ENCODE measurements at regions not wholly inside any gene's neighbourhood (a gene's known extent, or its start where the extent isn't known, plus 50 kb on each side); places are given as distances from the start of the nearest gene placed in this dataset.

- Histone ChIP-seq H3K9me3 (ENCODE audit: control insufficient read depth, low read length) (no peaks in the 10 kb centered on the region), H3K27me3 (replicated peaks; ENCODE audit: control insufficient read depth, insufficient read depth, low read length, poor library complexity, severe bottlenecking) (no peaks in the 10 kb centered on the region), H3K4me3 (ENCODE audit: insufficient read depth, low read depth, low read length, poor library complexity, severe bottlenecking) (no peak overlapping the region), H3K36me3 (ENCODE audit: control insufficient read depth, insufficient read depth, low read length) (no peaks in the 10 kb centered on the region), H3K27ac (ENCODE audit: insufficient read depth, low read length, poor library complexity, severe bottlenecking) (no peak overlapping the region), H3K4me1 (ENCODE audit: control insufficient read depth, insufficient read depth, low read length, poor library complexity, severe bottlenecking) (no peaks in the 10 kb centered on the region)
- DNase-seq, result no peak
Measured at GRCh38 chr5:167623354-167623753, 668.1 kb upstream of the WWC1 start.

DNA sequence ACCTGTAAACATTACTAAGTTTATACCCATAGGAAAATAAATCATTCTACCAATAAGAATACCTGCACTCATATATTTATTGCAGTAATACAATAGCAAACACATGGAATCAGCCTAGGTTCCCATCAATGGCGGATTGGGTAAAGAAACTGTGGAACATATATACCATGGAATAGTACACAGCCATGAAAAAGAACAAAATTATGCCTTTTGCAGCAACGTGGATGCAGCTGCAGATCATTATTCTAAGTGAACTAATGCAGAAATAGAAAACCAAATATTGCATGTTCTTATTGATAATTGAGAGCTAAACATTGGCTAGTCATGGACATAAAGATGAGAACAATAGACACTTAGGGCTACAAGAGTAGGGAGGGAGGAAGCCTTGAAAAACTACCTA is 667.4 kb upstream of the WWC1 start:
- no peaks in the 10 kb centered on the region for H3K9me3 ChIP-seq (ENCODE audit: control insufficient read depth, low read length)
- H3K36me3 ChIP-seq (ENCODE audit: control insufficient read depth, insufficient read depth, low read length), result no peaks in the 10 kb centered on the region
- H3K4me3 ChIP-seq (ENCODE audit: insufficient read depth, low read depth, low read length, poor library complexity, severe bottlenecking), result no peak overlapping the region
- H3K27me3 ChIP-seq (replicated peaks; ENCODE audit: control insufficient read depth, insufficient read depth, low read length, poor library complexity, severe bottlenecking), result no peaks in the 10 kb centered on the region
- no peaks in the 10 kb centered on the region for H3K4me1 ChIP-seq (ENCODE audit: control insufficient read depth, insufficient read depth, low read length, poor library complexity, severe bottlenecking)
- H3K27ac ChIP-seq (ENCODE audit: insufficient read depth, low read length, poor library complexity, severe bottlenecking), result no peak overlapping the region
- DNase-seq, result no peak

GRCh38 chr5:167626341-167627123 is 664.9 kb upstream of the WWC1 start:
- Histone ChIP-seq H3K36me3 (ENCODE audit: control insufficient read depth, insufficient read depth, low read length) (no peaks in the 10 kb centered on the region), H3K4me1 (ENCODE audit: control insufficient read depth, insufficient read depth, low read length, poor library complexity, severe bottlenecking) (no peaks in the 10 kb centered on the region), H3K4me3 (ENCODE audit: insufficient read depth, low read depth, low read length, poor library complexity, severe bottlenecking) (no peak overlapping the region), H3K27me3 (replicated peaks; ENCODE audit: control insufficient read depth, insufficient read depth, low read length, poor library complexity, severe bottlenecking) (no peaks in the 10 kb centered on the region), H3K27ac (ENCODE audit: insufficient read depth, low read length, poor library complexity, severe bottlenecking) (no peak overlapping the region), H3K9me3 (ENCODE audit: control insufficient read depth, low read length) (no peaks in the 10 kb centered on the region)
- no peak for DNase-seq

DNA sequence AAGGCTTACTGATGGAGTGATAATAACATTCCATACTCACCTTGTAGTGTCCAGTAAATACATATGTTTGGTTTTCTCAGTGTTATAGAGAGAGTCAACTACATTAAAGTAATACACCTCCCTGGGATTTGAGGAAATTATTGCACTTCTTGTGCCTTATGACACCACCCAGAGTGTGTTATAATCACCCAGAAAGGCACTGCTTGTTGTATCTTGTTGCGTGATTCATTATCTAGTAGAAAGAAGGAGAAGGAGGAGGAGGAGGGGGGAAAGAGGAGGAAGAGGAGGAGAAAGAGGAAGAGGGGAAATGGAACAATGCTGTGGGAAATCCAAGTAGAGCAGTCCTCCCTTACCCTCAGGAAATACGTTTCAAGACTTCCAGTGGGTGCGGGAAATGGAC is 661.8 kb upstream of the WWC1 start:
- no peaks in the 10 kb centered on the region for H3K9me3 ChIP-seq (ENCODE audit: control insufficient read depth, low read length)
- H3K27ac ChIP-seq (ENCODE audit: insufficient read depth, low read length, poor library complexity, severe bottlenecking), result no peak overlapping the region
- no peak for DNase-seq
- no peaks in the 10 kb centered on the region for H3K27me3 ChIP-seq (replicated peaks; ENCODE audit: control insufficient read depth, insufficient read depth, low read length, poor library complexity, severe bottlenecking)
- no peaks in the 10 kb centered on the region for H3K4me1 ChIP-seq (ENCODE audit: control insufficient read depth, insufficient read depth, low read length, poor library complexity, severe bottlenecking)
- H3K36me3 ChIP-seq (ENCODE audit: control insufficient read depth, insufficient read depth, low read length), result no peaks in the 10 kb centered on the region
- H3K4me3 ChIP-seq (ENCODE audit: insufficient read depth, low read depth, low read length, poor library complexity, severe bottlenecking), result no peak overlapping the region

- no peaks in the 10 kb centered on the region for H3K36me3 ChIP-seq (ENCODE audit: control insufficient read depth, insufficient read depth, low read length)
- DNase-seq, result no peak
- H3K4me3 ChIP-seq (ENCODE audit: insufficient read depth, low read depth, low read length, poor library complexity, severe bottlenecking), result no peak overlapping the region
- H3K9me3 ChIP-seq (ENCODE audit: control insufficient read depth, low read length), result no peaks in the 10 kb centered on the region
- no peaks in the 10 kb centered on the region for H3K27me3 ChIP-seq (replicated peaks; ENCODE audit: control insufficient read depth, insufficient read depth, low read length, poor library complexity, severe bottlenecking)
- no peak overlapping the region for H3K27ac ChIP-seq (ENCODE audit: insufficient read depth, low read length, poor library complexity, severe bottlenecking)
- no peaks in the 10 kb centered on the region for H3K4me1 ChIP-seq (ENCODE audit: control insufficient read depth, insufficient read depth, low read length, poor library complexity, severe bottlenecking)
Measured at GRCh38 chr5:167631191-167631590, 660.3 kb upstream of the WWC1 start.

DNA sequence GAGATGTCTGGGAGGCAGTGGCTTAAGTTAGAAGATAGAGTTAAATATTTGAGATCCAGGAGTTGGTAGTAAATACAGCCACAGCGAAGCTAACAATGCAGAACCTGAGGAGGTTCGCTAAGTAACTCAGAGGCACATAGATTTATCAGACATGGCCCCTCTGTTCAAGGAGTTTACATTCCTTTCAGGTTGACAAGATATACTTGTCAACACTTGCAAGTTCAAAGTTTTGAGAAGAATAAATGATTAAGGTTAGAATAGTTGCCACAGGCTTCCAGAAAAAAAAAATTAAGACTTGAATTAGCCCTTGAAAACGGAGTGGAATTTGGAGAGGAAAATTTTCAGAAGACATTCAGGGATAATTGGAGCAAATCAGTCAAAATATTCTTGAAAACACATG is 658.3 kb upstream of the WWC1 start:
- H3K9me3 ChIP-seq (ENCODE audit: control insufficient read depth, low read length), result no peaks in the 10 kb centered on the region
- H3K27me3 ChIP-seq (replicated peaks; ENCODE audit: control insufficient read depth, insufficient read depth, low read length, poor library complexity, severe bottlenecking), result no peaks in the 10 kb centered on the region
- H3K4me3 ChIP-seq (ENCODE audit: insufficient read depth, low read depth, low read length, poor library complexity, severe bottlenecking), result no peak overlapping the region
- H3K36me3 ChIP-seq (ENCODE audit: control insufficient read depth, insufficient read depth, low read length), result no peaks in the 10 kb centered on the region
- H3K4me1 ChIP-seq (ENCODE audit: control insufficient read depth, insufficient read depth, low read length, poor library complexity, severe bottlenecking), result no peaks in the 10 kb centered on the region
- no peak overlapping the region for H3K27ac ChIP-seq (ENCODE audit: insufficient read depth, low read length, poor library complexity, severe bottlenecking)
- DNase-seq, result no peak

- H3K27ac ChIP-seq (ENCODE audit: insufficient read depth, low read length, poor library complexity, severe bottlenecking), result no peak overlapping the region
- DNase-seq, result no peak
Measured at GRCh38 chr5:167633931-167634341, 657.5 kb upstream of the WWC1 start.

GRCh38 chr5:167634432-167634831 is 657.0 kb upstream of the WWC1 start:
- Histone ChIP-seq H3K27ac (ENCODE audit: insufficient read depth, low read length, poor library complexity, severe bottlenecking) (no peak overlapping the region), H3K27me3 (replicated peaks; ENCODE audit: control insufficient read depth, insufficient read depth, low read length, poor library complexity, severe bottlenecking) (no peaks in the 10 kb centered on the region), H3K9me3 (ENCODE audit: control insufficient read depth, low read length) (no peaks in the 10 kb centered on the region), H3K4me1 (ENCODE audit: control insufficient read depth, insufficient read depth, low read length, poor library complexity, severe bottlenecking) (no peaks in the 10 kb centered on the region), H3K4me3 (ENCODE audit: insufficient read depth, low read depth, low read length, poor library complexity, severe bottlenecking) (no peak overlapping the region), H3K36me3 (ENCODE audit: control insufficient read depth, insufficient read depth, low read length) (no peaks in the 10 kb centered on the region)
- DNase-seq, result no peak

More at GRCh38 chr5:167633931-167634341, 657.5 kb upstream of the WWC1 start:
- Histone ChIP-seq H3K9me3 (ENCODE audit: control insufficient read depth, low read length) (no peaks in the 10 kb centered on the region), H3K4me3 (ENCODE audit: insufficient read depth, low read depth, low read length, poor library complexity, severe bottlenecking) (no peak overlapping the region), H3K27me3 (replicated peaks; ENCODE audit: control insufficient read depth, insufficient read depth, low read length, poor library complexity, severe bottlenecking) (no peaks in the 10 kb centered on the region), H3K4me1 (ENCODE audit: control insufficient read depth, insufficient read depth, low read length, poor library complexity, severe bottlenecking) (no peaks in the 10 kb centered on the region), H3K36me3 (ENCODE audit: control insufficient read depth, insufficient read depth, low read length) (no peaks in the 10 kb centered on the region)

GRCh38 chr5:167638816-167639215 is 652.6 kb upstream of the WWC1 start:
- Histone ChIP-seq H3K27ac (ENCODE audit: insufficient read depth, low read length, poor library complexity, severe bottlenecking) (no peak overlapping the region), H3K9me3 (ENCODE audit: control insufficient read depth, low read length) (no peaks in the 10 kb centered on the region)

GRCh38 chr5:167639273-167639672 is 652.2 kb upstream of the WWC1 start:
- no peaks in the 10 kb centered on the region for H3K36me3 ChIP-seq (ENCODE audit: control insufficient read depth, insufficient read depth, low read length)
- no peaks in the 10 kb centered on the region for H3K9me3 ChIP-seq (ENCODE audit: control insufficient read depth, low read length)
- no peak overlapping the region for H3K27ac ChIP-seq (ENCODE audit: insufficient read depth, low read length, poor library complexity, severe bottlenecking)
- DNase-seq, result no peak
- H3K4me3 ChIP-seq (ENCODE audit: insufficient read depth, low read depth, low read length, poor library complexity, severe bottlenecking), result no peak overlapping the region
- no peaks in the 10 kb centered on the region for H3K27me3 ChIP-seq (replicated peaks; ENCODE audit: control insufficient read depth, insufficient read depth, low read length, poor library complexity, severe bottlenecking)
- no peaks in the 10 kb centered on the region for H3K4me1 ChIP-seq (ENCODE audit: control insufficient read depth, insufficient read depth, low read length, poor library complexity, severe bottlenecking)

More at GRCh38 chr5:167638816-167639215, 652.6 kb upstream of the WWC1 start:
- no peaks in the 10 kb centered on the region for H3K4me1 ChIP-seq (ENCODE audit: control insufficient read depth, insufficient read depth, low read length, poor library complexity, severe bottlenecking)
- H3K4me3 ChIP-seq (ENCODE audit: insufficient read depth, low read depth, low read length, poor library complexity, severe bottlenecking), result no peak overlapping the region
- DNase-seq, result no peak
- H3K27me3 ChIP-seq (replicated peaks; ENCODE audit: control insufficient read depth, insufficient read depth, low read length, poor library complexity, severe bottlenecking), result no peaks in the 10 kb centered on the region
- H3K36me3 ChIP-seq (ENCODE audit: control insufficient read depth, insufficient read depth, low read length), result no peaks in the 10 kb centered on the region

Measured in effector memory CD4-positive, alpha-beta T cell (primary cell).